HL-60 (cell line): ENCODE measurements at regions not wholly inside any gene's neighbourhood (a gene's known extent, or its start where the extent isn't known, plus 50 kb on each side); places are given as distances from the start of the nearest gene placed in this dataset.

ENCODE experiments used
- CTCF ChIP-seq: IDR thresholded peaks from one replicate; pipeline ENCODE4 v1.5.1; 2011; ENCODE audit warnings: low read length, control low read depth, inconsistent platforms; ENCODE audit not compliant: insufficient read depth
- GABPA ChIP-seq: IDR thresholded peaks from 2 replicates; pipeline ENCODE4 v1.6.1; 2012; ENCODE audit warnings: low read depth
- POLR2AphosphoS5 ChIP-seq: IDR thresholded peaks from 2 replicates; pipeline ENCODE4 v1.6.1; 2012; ENCODE audit warnings: low read depth
- SPI1 ChIP-seq: IDR thresholded peaks from 2 replicates; pipeline ENCODE4 v1.6.1; 2012; ENCODE audit warnings: low read depth, mild to moderate bottlenecking, borderline replicate concordance

GRCh38 chr5:77882670-77883257, 106.6 kb upstream of the TBCA start:
- no peak for TF ChIP-seq CTCF
- TF ChIP-seq GABPA = no peak
- no peak for TF ChIP-seq POLR2AphosphoS5
- TF ChIP-seq SPI1 = no peak
